Thyroid gland (tissue), 4 donors: ENCODE measurements at regions not wholly inside any gene's neighbourhood (a gene's known extent, or its start where the extent isn't known, plus 50 kb on each side); places are given as distances from the start of the nearest gene placed in this dataset.

ENCODE experiments used
- POLR2A ChIP-seq, 2 donors: fragments of 450-650 bp; IDR thresholded peaks; one replicate each; pipeline ENCODE4 v1.6.1; 2017; ENCODE audit warnings: antibody characterized with exemption in 2 of 2, mild to moderate bottlenecking in 2 of 2, moderate library complexity in 1 of 2
- TF ChIP-seq, protein P1 (sequence below), 6 experiments: fragments of 200-600 bp in 3 of 6; fragments of 450-650 bp in 3 of 6; sonication (generic) in 3 of 6; IDR thresholded peaks; one replicate each; pipeline ENCODE4 v1.5.1; 2016 to 2019; ENCODE audit warnings: antibody characterized with exemption in 6 of 6, mild to moderate bottlenecking in 2 of 6, inconsistent platforms in 1 of 6, moderate library complexity in 1 of 6

GRCh38 chr3:31448035-31448881 is 84.5 kb upstream of the STT3B start:
- no peak for TF ChIP-seq POLR2A (IDR thresholded peaks at IDR 0.05)
- TF ChIP-seq, protein P1, sequence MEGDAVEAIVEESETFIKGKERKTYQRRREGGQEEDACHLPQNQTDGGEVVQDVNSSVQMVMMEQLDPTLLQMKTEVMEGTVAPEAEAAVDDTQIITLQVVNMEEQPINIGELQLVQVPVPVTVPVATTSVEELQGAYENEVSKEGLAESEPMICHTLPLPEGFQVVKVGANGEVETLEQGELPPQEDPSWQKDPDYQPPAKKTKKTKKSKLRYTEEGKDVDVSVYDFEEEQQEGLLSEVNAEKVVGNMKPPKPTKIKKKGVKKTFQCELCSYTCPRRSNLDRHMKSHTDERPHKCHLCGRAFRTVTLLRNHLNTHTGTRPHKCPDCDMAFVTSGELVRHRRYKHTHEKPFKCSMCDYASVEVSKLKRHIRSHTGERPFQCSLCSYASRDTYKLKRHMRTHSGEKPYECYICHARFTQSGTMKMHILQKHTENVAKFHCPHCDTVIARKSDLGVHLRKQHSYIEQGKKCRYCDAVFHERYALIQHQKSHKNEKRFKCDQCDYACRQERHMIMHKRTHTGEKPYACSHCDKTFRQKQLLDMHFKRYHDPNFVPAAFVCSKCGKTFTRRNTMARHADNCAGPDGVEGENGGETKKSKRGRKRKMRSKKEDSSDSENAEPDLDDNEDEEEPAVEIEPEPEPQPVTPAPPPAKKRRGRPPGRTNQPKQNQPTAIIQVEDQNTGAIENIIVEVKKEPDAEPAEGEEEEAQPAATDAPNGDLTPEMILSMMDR (IDR thresholded peaks at IDR 0.05), result peak in 1 of 6 experiments; percentile 32
